Ovary (tissue), 3 donors: ENCODE measurements at regions not wholly inside any gene's neighbourhood (a gene's known extent, or its start where the extent isn't known, plus 50 kb on each side); places are given as distances from the start of the nearest gene placed in this dataset.

ENCODE experiments used
- CTCF ChIP-seq, 3 donors: fragments of 450-650 bp in 2 of 3; fragments of 200-600 bp in 1 of 3; IDR thresholded peaks; one replicate each; pipeline versions ENCODE4 v1.5.1 to v1.8.0; 2016 to 2022; ENCODE audit warnings: antibody characterized with exemption in 3 of 3, mild to moderate bottlenecking in 1 of 3
- EP300 ChIP-seq: sonication (generic); formaldehyde crosslinking; IDR thresholded peaks from one replicate; pipeline ENCODE4 v1.6.1; 2017; ENCODE audit warnings: antibody characterized with exemption
- POLR2A ChIP-seq: fragments of 450-650 bp; IDR thresholded peaks from one replicate; pipeline ENCODE4 v1.6.1; 2017; ENCODE audit warnings: antibody characterized with exemption, mild to moderate bottlenecking, moderate library complexity
- donor health status: DM: no; HTN: no; CAD: no.

- TF ChIP-seq EP300 (no peak), CTCF (IDR thresholded peaks at IDR 0.05) (no peak), POLR2A (no peak)
Observed at GRCh38 chrX:10935501-10935900, 175.6 kb upstream of the HCCS start.
